ENCODE measurements at regions not wholly inside any gene's neighbourhood (a gene's known extent, or its start where the extent isn't known, plus 50 kb on each side); places are given as distances from the start of the nearest gene placed in this dataset.
"Not testable (repeated sequence)": the region's sequence is repeated elsewhere in the genome, so short reads cannot be mapped to it uniquely, and the experiment has no call there.

- not testable (repeated sequence) for DNase-seq (ENCODE audit: low read depth, low spot score)
Observed at GRCh38 chr3:26514445-26515029, 108.0 kb upstream of the LRRC3B start.

- no peak for DNase-seq (ENCODE audit: low read depth, low spot score)
Observed at GRCh38 chr3:26515351-26515750, 107.2 kb upstream of the LRRC3B start.

- no peak for DNase-seq (ENCODE audit: low read depth, low spot score)
Observed at GRCh38 chr3:26521261-26521660, 101.3 kb upstream of the LRRC3B start.

- DNase-seq (ENCODE audit: low read depth, low spot score), result no peak
Observed at GRCh38 chr3:26522919-26523318, 99.7 kb upstream of the LRRC3B start.

GRCh38 chr3:26525013-26525412 is 97.6 kb upstream of the LRRC3B start:
- no peak for DNase-seq (ENCODE audit: low read depth, low spot score)

GRCh38 chr3:26535151-26535550 is 87.4 kb upstream of the LRRC3B start:
- no peak for DNase-seq (ENCODE audit: low read depth, low spot score)

GRCh38 chr3:26536955-26537354 is 85.6 kb upstream of the LRRC3B start:
- no peak for DNase-seq (ENCODE audit: low read depth, low spot score)

- no peak for DNase-seq (ENCODE audit: low read depth, low spot score)
Observed at GRCh38 chr3:26550413-26550812, 72.2 kb upstream of the LRRC3B start.

GRCh38 chr3:26556637-26557036 is 65.9 kb upstream of the LRRC3B start:
- no peak for DNase-seq (ENCODE audit: low read depth, low spot score)

GRCh38 chr3:26558257-26558656 is 64.3 kb upstream of the LRRC3B start:
- peak; percentile 7 for DNase-seq (ENCODE audit: low read depth, low spot score)

- DNase-seq (ENCODE audit: low read depth, low spot score), result no peak
Observed at GRCh38 chr3:26559227-26559626, 63.3 kb upstream of the LRRC3B start.

- no peak for DNase-seq (ENCODE audit: low read depth, low spot score)
Observed at GRCh38 chr3:26560081-26560480, 62.5 kb upstream of the LRRC3B start.

GRCh38 chr3:26562021-26562768 is 60.4 kb upstream of the LRRC3B start:
- DNase-seq (ENCODE audit: low read depth, low spot score), result no peak

All from iPS DF 19.7 (cell line).